ENCODE measurements at regions not wholly inside any gene's neighbourhood (a gene's known extent, or its start where the extent isn't known, plus 50 kb on each side); places are given as distances from the start of the nearest gene placed in this dataset.

GRCh38 chr2:120908314-120908975 lies 172.8 kb downstream of the GLI2 start:
- H3K4me3 Mint-ChIP-seq (ENCODE audit: unreplicated experiment), result no peak overlapping the region
- peaks cover 4% of the 10 kb centered on the region for H3K36me3 Mint-ChIP-seq (ENCODE audit: low read depth)
- no peak for TF ChIP-seq CTCF (IDR thresholded peaks at IDR 0.05)
- peak; percentile 49 for DNase-seq (ENCODE audit: low spot score)
- no peaks in the 10 kb centered on the region for H3K9me3 Mint-ChIP-seq (ENCODE audit: low read depth)
- H3K27ac Mint-ChIP-seq (ENCODE audit: unreplicated experiment), result peak overlapping the region; percentile 41
- no peaks in the 10 kb centered on the region for H3K27me3 Mint-ChIP-seq (ENCODE audit: low read depth)
- H3K4me1 Mint-ChIP-seq (ENCODE audit: low read depth), result peaks cover 44% of the 10 kb centered on the region

- Mint-ChIP-seq H3K27me3 (ENCODE audit: low read depth) (no peaks in the 10 kb centered on the region), H3K36me3 (ENCODE audit: low read depth) (peaks cover 4% of the 10 kb centered on the region), H3K4me1 (ENCODE audit: low read depth) (peaks cover 47% of the 10 kb centered on the region), H3K4me3 (ENCODE audit: unreplicated experiment) (no peak overlapping the region), H3K27ac (ENCODE audit: unreplicated experiment) (no peak overlapping the region), H3K9me3 (ENCODE audit: low read depth) (no peaks in the 10 kb centered on the region)
- peak; percentile 56 for DNase-seq (ENCODE audit: low spot score)
- no peak for TF ChIP-seq CTCF (IDR thresholded peaks at IDR 0.05)
Measured at GRCh38 chr2:120909102-120909501, 173.4 kb downstream of the GLI2 start.

- Mint-ChIP-seq H3K4me1 (ENCODE audit: low read depth) (peaks cover 48% of the 10 kb centered on the region), H3K27ac (ENCODE audit: unreplicated experiment) (no peak overlapping the region), H3K36me3 (ENCODE audit: low read depth) (peaks cover 4% of the 10 kb centered on the region), H3K9me3 (ENCODE audit: low read depth) (no peaks in the 10 kb centered on the region), H3K4me3 (ENCODE audit: unreplicated experiment) (no peak overlapping the region), H3K27me3 (ENCODE audit: low read depth) (no peaks in the 10 kb centered on the region)
- no peak for TF ChIP-seq CTCF (IDR thresholded peaks at IDR 0.05)
- peak; percentile 62 for DNase-seq (ENCODE audit: low spot score)
Measured at GRCh38 chr2:120910164-120910563, 174.5 kb downstream of the GLI2 start.

GRCh38 chr2:120910956-120911951 lies 175.6 kb downstream of the GLI2 start:
- Mint-ChIP-seq H3K4me1 (ENCODE audit: low read depth) (peaks cover 56% of the 10 kb centered on the region), H3K4me3 (ENCODE audit: unreplicated experiment) (no peak overlapping the region), H3K27ac (ENCODE audit: unreplicated experiment) (peak overlapping the region; percentile 89)

More at GRCh38 chr2:120910956-120911951, 175.6 kb downstream of the GLI2 start:
- Mint-ChIP-seq H3K27me3 (ENCODE audit: low read depth) (no peaks in the 10 kb centered on the region), H3K9me3 (ENCODE audit: low read depth) (no peaks in the 10 kb centered on the region), H3K36me3 (ENCODE audit: low read depth) (peaks cover 4% of the 10 kb centered on the region)
- peak; percentile 79 for DNase-seq (ENCODE audit: low spot score)
- TF ChIP-seq CTCF (IDR thresholded peaks at IDR 0.05), result no peak
